ENCODE measurements at regions not wholly inside any gene's neighbourhood (a gene's known extent, or its start where the extent isn't known, plus 50 kb on each side); places are given as distances from the start of the nearest gene placed in this dataset.

- H3K27me3 ChIP-seq: no peaks in the 10 kb centered on the region
- no peaks in the 10 kb centered on the region for H3K4me1 ChIP-seq
- H3K27ac ChIP-seq: no peak overlapping the region
- H3K9ac ChIP-seq: no peak overlapping the region
- H3K4me3 Mint-ChIP-seq: no peak overlapping the region
- no peak overlapping the region for H2AFZ ChIP-seq (replicated peaks)
- H3K27me3 Mint-ChIP-seq (ENCODE audit: insufficient read depth, low read depth): peaks cover 3% of the 10 kb centered on the region
- no peak overlapping the region for H3K4me3 ChIP-seq
- no peaks in the 10 kb centered on the region for H3F3A ChIP-seq (ENCODE audit: low read depth)
- no peaks in the 10 kb centered on the region for H3K36me3 Mint-ChIP-seq
- H3K9me3 ChIP-seq (ENCODE audit: low read depth): no peaks in the 10 kb centered on the region
- H3K9me3 Mint-ChIP-seq: no peaks in the 10 kb centered on the region
- no peak overlapping the region for H3K4me2 ChIP-seq
- H3K4me1 Mint-ChIP-seq: no peaks in the 10 kb centered on the region
- no peaks in the 10 kb centered on the region for H4K20me1 ChIP-seq (ENCODE audit: low read depth)
- no peak overlapping the region for H3K27ac Mint-ChIP-seq
- no peaks in the 10 kb centered on the region for H3K79me2 ChIP-seq (ENCODE audit: low read depth)
- H3K36me3 ChIP-seq: no peaks in the 10 kb centered on the region
- TF ChIP-seq EZH2 (IDR thresholded peaks at IDR 0.05) (no peak), CTCF (IDR thresholded peaks at IDR 0.05) (no peak), EZH2phosphoT487 (IDR thresholded peaks at IDR 0.05) (no peak)
- DNase-seq (ENCODE audit: low spot score): no peak
These were observed 624.5 kb upstream of the USP24 start for GRCh38 chr1:55839626-55840025.

- H3K4me3 ChIP-seq: no peak overlapping the region
- Mint-ChIP-seq H3K27me3 (ENCODE audit: insufficient read depth, low read depth) (peaks cover 3% of the 10 kb centered on the region), H3K27ac (no peak overlapping the region), H3K4me3 (no peak overlapping the region), H3K36me3 (no peaks in the 10 kb centered on the region), H3K9me3 (no peaks in the 10 kb centered on the region), H3K4me1 (no peaks in the 10 kb centered on the region)
- H3K79me2 ChIP-seq (ENCODE audit: low read depth): no peaks in the 10 kb centered on the region
- no peaks in the 10 kb centered on the region for H3K36me3 ChIP-seq
- no peaks in the 10 kb centered on the region for H3F3A ChIP-seq (ENCODE audit: low read depth)
- H3K27ac ChIP-seq: no peak overlapping the region
- no peak overlapping the region for H3K9ac ChIP-seq
- no peaks in the 10 kb centered on the region for H3K4me1 ChIP-seq
- no peak for DNase-seq (ENCODE audit: low spot score)
- no peaks in the 10 kb centered on the region for H3K9me3 ChIP-seq (ENCODE audit: low read depth)
- no peaks in the 10 kb centered on the region for H4K20me1 ChIP-seq (ENCODE audit: low read depth)
- no peak overlapping the region for H2AFZ ChIP-seq (replicated peaks)
- TF ChIP-seq CTCF (IDR thresholded peaks at IDR 0.05): no peak
- no peak for TF ChIP-seq EZH2 (IDR thresholded peaks at IDR 0.05)
- no peak for TF ChIP-seq EZH2phosphoT487 (IDR thresholded peaks at IDR 0.05)
- no peak overlapping the region for H3K4me2 ChIP-seq
- H3K27me3 ChIP-seq: no peaks in the 10 kb centered on the region
These were observed 624.1 kb upstream of the USP24 start for GRCh38 chr1:55839221-55839620.

- no peaks in the 10 kb centered on the region for H3K4me1 ChIP-seq
- no peak for DNase-seq (ENCODE audit: low spot score)
- no peak overlapping the region for H2AFZ ChIP-seq (replicated peaks)
- H3K9me3 ChIP-seq (ENCODE audit: low read depth): no peaks in the 10 kb centered on the region
- H3K27me3 Mint-ChIP-seq (ENCODE audit: insufficient read depth, low read depth): peaks cover 3% of the 10 kb centered on the region
- no peaks in the 10 kb centered on the region for H3K4me1 Mint-ChIP-seq
- H3F3A ChIP-seq (ENCODE audit: low read depth): no peaks in the 10 kb centered on the region
- H3K9me3 Mint-ChIP-seq: no peaks in the 10 kb centered on the region
- H3K79me2 ChIP-seq (ENCODE audit: low read depth): no peaks in the 10 kb centered on the region
- H3K4me3 Mint-ChIP-seq: no peak overlapping the region
- no peak overlapping the region for H3K9ac ChIP-seq
- no peaks in the 10 kb centered on the region for H3K36me3 Mint-ChIP-seq
- no peaks in the 10 kb centered on the region for H3K36me3 ChIP-seq
- H3K27ac Mint-ChIP-seq: no peak overlapping the region
- no peaks in the 10 kb centered on the region for H3K27me3 ChIP-seq
- TF ChIP-seq CTCF (IDR thresholded peaks at IDR 0.05): no peak
- TF ChIP-seq EZH2phosphoT487 (IDR thresholded peaks at IDR 0.05): no peak
- TF ChIP-seq EZH2 (IDR thresholded peaks at IDR 0.05): no peak
- no peak overlapping the region for H3K4me2 ChIP-seq
- no peak overlapping the region for H3K4me3 ChIP-seq
- no peaks in the 10 kb centered on the region for H4K20me1 ChIP-seq (ENCODE audit: low read depth)
- H3K27ac ChIP-seq: no peak overlapping the region
These were observed 620.9 kb upstream of the USP24 start for GRCh38 chr1:55836086-55836485.

Measured in neural progenitor cell (in vitro differentiated cells).